ENCODE measurements at regions not wholly inside any gene's neighbourhood (a gene's known extent, or its start where the extent isn't known, plus 50 kb on each side); places are given as distances from the start of the nearest gene placed in this dataset.

DNA sequence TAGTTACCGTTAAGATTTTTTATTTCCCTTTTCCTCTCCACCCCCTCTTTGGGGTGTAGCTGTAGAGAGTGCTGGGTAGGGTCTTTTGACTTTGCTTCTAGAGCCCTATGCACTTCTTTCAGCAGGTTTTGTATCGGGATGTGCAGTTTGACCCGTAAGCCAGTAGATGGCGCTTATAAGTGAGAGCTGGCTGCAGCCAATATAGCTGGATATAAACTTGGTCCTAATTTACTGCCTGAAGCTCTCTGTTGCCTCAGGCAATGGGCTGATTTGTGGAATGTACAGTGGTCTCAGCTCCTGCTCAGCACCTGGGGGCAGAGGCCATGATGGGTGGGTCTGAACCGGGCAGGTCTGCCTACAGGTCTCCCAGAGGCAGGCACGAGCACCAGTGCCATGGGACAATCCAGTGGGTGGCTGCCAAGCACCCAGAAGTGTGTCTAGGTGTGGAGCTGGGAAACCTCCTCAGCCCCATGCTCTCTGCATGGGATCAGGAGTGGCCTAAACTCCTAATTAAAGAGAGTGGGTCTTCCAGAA, 146.5 kb downstream of the SPANXN1 start:
- TF ChIP-seq POLR2AphosphoS5 (IDR thresholded peaks at IDR 0.05; ENCODE audit: borderline replicate concordance, low read depth, low read length), result no peak
- TF ChIP-seq EZH2 (IDR thresholded peaks at IDR 0.05), result no peak
- TF ChIP-seq FOXP2 (optimal IDR thresholded peaks at IDR 0.05; ENCODE audit: control extremely low read depth, extremely low read length, insufficient read depth), result no peak
